ENCODE measurements at regions not wholly inside any gene's neighbourhood (a gene's known extent, or its start where the extent isn't known, plus 50 kb on each side); places are given as distances from the start of the nearest gene placed in this dataset.

GRCh38 chr13:40211586-40211968, 454.9 kb downstream of the FOXO1 start:
- TF ChIP-seq, protein P1, sequence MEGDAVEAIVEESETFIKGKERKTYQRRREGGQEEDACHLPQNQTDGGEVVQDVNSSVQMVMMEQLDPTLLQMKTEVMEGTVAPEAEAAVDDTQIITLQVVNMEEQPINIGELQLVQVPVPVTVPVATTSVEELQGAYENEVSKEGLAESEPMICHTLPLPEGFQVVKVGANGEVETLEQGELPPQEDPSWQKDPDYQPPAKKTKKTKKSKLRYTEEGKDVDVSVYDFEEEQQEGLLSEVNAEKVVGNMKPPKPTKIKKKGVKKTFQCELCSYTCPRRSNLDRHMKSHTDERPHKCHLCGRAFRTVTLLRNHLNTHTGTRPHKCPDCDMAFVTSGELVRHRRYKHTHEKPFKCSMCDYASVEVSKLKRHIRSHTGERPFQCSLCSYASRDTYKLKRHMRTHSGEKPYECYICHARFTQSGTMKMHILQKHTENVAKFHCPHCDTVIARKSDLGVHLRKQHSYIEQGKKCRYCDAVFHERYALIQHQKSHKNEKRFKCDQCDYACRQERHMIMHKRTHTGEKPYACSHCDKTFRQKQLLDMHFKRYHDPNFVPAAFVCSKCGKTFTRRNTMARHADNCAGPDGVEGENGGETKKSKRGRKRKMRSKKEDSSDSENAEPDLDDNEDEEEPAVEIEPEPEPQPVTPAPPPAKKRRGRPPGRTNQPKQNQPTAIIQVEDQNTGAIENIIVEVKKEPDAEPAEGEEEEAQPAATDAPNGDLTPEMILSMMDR (IDR thresholded peaks at IDR 0.05), result no peak
- no peak for TF ChIP-seq POLR2A (IDR thresholded peaks at IDR 0.05)

All from Peyer's patch (tissue), 4 donors.